KMS-11 (cell line): ENCODE measurements at regions not wholly inside any gene's neighbourhood (a gene's known extent, or its start where the extent isn't known, plus 50 kb on each side); places are given as distances from the start of the nearest gene placed in this dataset.

ENCODE experiments used
- H2AFZ ChIP-seq: fragments of 200-600 bp; sonication (generic); 2 replicates; pipeline ENCODE4 v1.6.1; 2016; ENCODE audit warnings: antibody characterized with exemption, mixed run types, low read depth
- H3K27ac ChIP-seq: fragments of 200-600 bp; sonication (generic); 2 replicates; pipeline ENCODE4 v1.6.1; 2016; ENCODE audit warnings: mild to moderate bottlenecking, mixed run types
- H3K27me3 ChIP-seq: fragments of 200-600 bp; sonication (generic); 2 replicates; pipeline ENCODE4 v1.6.1; 2017; ENCODE audit warnings: mild to moderate bottlenecking, low read depth, mixed run types, moderate library complexity; ENCODE audit not compliant: insufficient read depth
- H3K36me3 ChIP-seq: fragments of 200-600 bp; sonication (generic); 2 replicates; pipeline ENCODE4 v1.6.1; 2017; ENCODE audit warnings: mild to moderate bottlenecking, mixed run types; ENCODE audit not compliant: insufficient read depth
- H3K4me1 ChIP-seq: fragments of 200-600 bp; sonication (generic); 2 replicates; pipeline ENCODE4 v1.6.1; 2016; ENCODE audit warnings: mild to moderate bottlenecking, low read depth, mixed run types; ENCODE audit not compliant: poor library complexity, severe bottlenecking
- H3K4me2 ChIP-seq: fragments of 200-600 bp; sonication (generic); 2 replicates; pipeline ENCODE4 v1.7.0; 2016; ENCODE audit warnings: mild to moderate bottlenecking, mixed run types
- H3K4me3 ChIP-seq: fragments of 200-600 bp; sonication (generic); IDR thresholded peaks from 2 replicates; pipeline ENCODE4 v1.6.1; 2017; ENCODE audit warnings: low read depth, low read length, mixed read lengths; ENCODE audit not compliant: insufficient read depth
- H3K79me2 ChIP-seq: fragments of 200-600 bp; sonication (generic); 2 replicates; pipeline ENCODE4 v1.6.1; 2016; ENCODE audit warnings: low read depth, mixed run types; ENCODE audit not compliant: insufficient read depth
- H3K9ac ChIP-seq: fragments of 200-600 bp; sonication (generic); 2 replicates; pipeline ENCODE4 v1.6.1; 2016; ENCODE audit warnings: mild to moderate bottlenecking, mixed run types
- H4K20me1 ChIP-seq: fragments of 200-600 bp; sonication (generic); 2 replicates; pipeline ENCODE4 v1.6.1; 2016; ENCODE audit warnings: mild to moderate bottlenecking, mixed run types; ENCODE audit not compliant: insufficient read depth
- CTCF ChIP-seq: fragments of 200-600 bp; sonication (generic); conservative IDR thresholded peaks from 2 replicates; pipeline ENCODE4 v1.6.1; 2017; ENCODE audit warnings: low read depth, mild to moderate bottlenecking, antibody characterized with exemption, low read length, moderate library complexity, mixed read lengths

GRCh38 chr13:90201202-90201601, 1146.3 kb upstream of the MIR17HG start:
- no peaks in the 10 kb centered on the region for H3K36me3 ChIP-seq
- H3K79me2 ChIP-seq: no peaks in the 10 kb centered on the region
- H2AFZ ChIP-seq: no peak overlapping the region
- no peak overlapping the region for H3K4me2 ChIP-seq
- H3K4me3 ChIP-seq: no peak overlapping the region
- no peaks in the 10 kb centered on the region for H3K27me3 ChIP-seq
- no peaks in the 10 kb centered on the region for H4K20me1 ChIP-seq
- no peak overlapping the region for H3K9ac ChIP-seq
- no peaks in the 10 kb centered on the region for H3K4me1 ChIP-seq
- no peak overlapping the region for H3K27ac ChIP-seq
- TF ChIP-seq CTCF: no peak

- Histone ChIP-seq H3K4me3 (no peak overlapping the region), H3K27ac (no peak overlapping the region), H3K27me3 (no peaks in the 10 kb centered on the region), H3K79me2 (no peaks in the 10 kb centered on the region), H2AFZ (no peak overlapping the region), H3K9ac (no peak overlapping the region), H3K36me3 (no peaks in the 10 kb centered on the region), H4K20me1 (no peaks in the 10 kb centered on the region), H3K4me2 (no peak overlapping the region), H3K4me1 (no peaks in the 10 kb centered on the region)
- TF ChIP-seq CTCF: no peak
These were observed 1145.6 kb upstream of the MIR17HG start for GRCh38 chr13:90201676-90202460.

GRCh38 chr13:90205081-90205480, 1142.4 kb upstream of the MIR17HG start:
- Histone ChIP-seq H3K4me3 (no peak overlapping the region), H3K27ac (no peak overlapping the region), H3K4me1 (no peaks in the 10 kb centered on the region), H3K4me2 (no peak overlapping the region), H3K79me2 (no peaks in the 10 kb centered on the region), H2AFZ (no peak overlapping the region), H3K36me3 (no peaks in the 10 kb centered on the region), H3K9ac (no peak overlapping the region), H3K27me3 (no peaks in the 10 kb centered on the region), H4K20me1 (no peaks in the 10 kb centered on the region)
- no peak for TF ChIP-seq CTCF

- no peaks in the 10 kb centered on the region for H3K27me3 ChIP-seq
- H4K20me1 ChIP-seq: no peaks in the 10 kb centered on the region
- TF ChIP-seq CTCF: no peak
These were observed 1141.6 kb upstream of the MIR17HG start for GRCh38 chr13:90205911-90206310.

More at GRCh38 chr13:90205911-90206310, 1141.6 kb upstream of the MIR17HG start:
- no peaks in the 10 kb centered on the region for H3K36me3 ChIP-seq
- no peak overlapping the region for H3K4me3 ChIP-seq
- no peaks in the 10 kb centered on the region for H3K4me1 ChIP-seq
- H3K9ac ChIP-seq: no peak overlapping the region
- no peak overlapping the region for H3K4me2 ChIP-seq
- no peaks in the 10 kb centered on the region for H3K79me2 ChIP-seq
- no peak overlapping the region for H2AFZ ChIP-seq
- no peak overlapping the region for H3K27ac ChIP-seq
